K562 (cell line): ENCODE measurements at regions not wholly inside any gene's neighbourhood (a gene's known extent, or its start where the extent isn't known, plus 50 kb on each side); places are given as distances from the start of the nearest gene placed in this dataset.

Source experiments
- ATAC-seq: fragments of 200-7000 bp; cut with Tn5 transposase; 3 replicates; pipeline ENCODE4 v1.9.1; 2020; ENCODE audit warnings: moderate library complexity
- BruUV-seq: library from RNA; stranded (reverse); fragments of 400-500 nt; replicated peaks from 2 replicates; lab custom pipeline; 2021; lab: Mats Ljungman, UMichigan
- CTCF ChIA-PET: fragments of 300-600 bp; formaldehyde crosslinking; extraction: SDS; loops from one replicate; lab custom pipeline; 2021; ENCODE audit warnings: low intra/inter-chr PET ratio; lab: Yijun Ruan, JAX
- POLR2A ChIA-PET: fragments of 300-600, 350-650 bp; sonication (Branson Sonifier 250); formaldehyde crosslinking; extraction: SDS; loops from one replicate; lab custom pipeline; 2021; ENCODE audit warnings: antibody characterized with exemption, inconsistent platforms; lab: Yijun Ruan, JAX
- DNase-seq, 4 experiments: peaks; one replicate each; pipeline versions ENCODE4 v3.0.0 to v3.0.0-alpha.2; 2011 to 2018; ENCODE audit warnings: low spot score in 3 of 4, mixed read lengths in 3 of 4; ENCODE audit errors: extremely low read depth in 1 of 4
- FAIRE-seq: peaks from 2 replicates; lab custom pipeline; 2011; peaks lifted over from hg19 to GRCh38; lab: Jason Lieb, UNC
- H2AFZ ChIP-seq: 2 replicates; pipeline ENCODE4 v1.6.0; 2011; ENCODE audit warnings: low read depth, low read length, control low read depth, inconsistent platforms
- H3K27ac ChIP-seq: fragments of 200-600 bp; 3 replicates; pipeline ENCODE4 v1.8.0; 2011; ENCODE audit warnings: low read depth, mild to moderate bottlenecking, control low read depth, inconsistent platforms, low read length, moderate library complexity, mixed read lengths; ENCODE audit errors: extremely low read depth
- H3K27me3 ChIP-seq, 2 experiments: fragments of 300-600 bp in 1 of 2; 2 replicates in 1 of 2; 3 replicates in 1 of 2; pipeline versions ENCODE4 v1.6.0 to v1.8.0; 2011; ENCODE audit warnings: inconsistent platforms in 2 of 2, low read length in 2 of 2, mild to moderate bottlenecking in 1 of 2, mixed read lengths in 1 of 2, moderate library complexity in 1 of 2; ENCODE audit not compliant: control insufficient read depth in 2 of 2, insufficient read depth in 2 of 2
- H3K36me3 ChIP-seq: fragments of 300-600 bp; 3 replicates; pipeline ENCODE4 v1.8.0; 2011; ENCODE audit warnings: mild to moderate bottlenecking, low read length, inconsistent platforms; ENCODE audit not compliant: control insufficient read depth, insufficient read depth
- H3K4me1 ChIP-seq, 2 experiments: fragments of 200-600 bp in 1 of 2; replicated peaks in 1 of 2; 2 replicates in 1 of 2; 3 replicates in 1 of 2; pipeline versions ENCODE4 v1.5.1 to v1.8.0; 2011; ENCODE audit warnings: inconsistent platforms in 2 of 2, low read length in 2 of 2, mild to moderate bottlenecking in 1 of 2, mixed read lengths in 1 of 2, moderate library complexity in 1 of 2; ENCODE audit not compliant: control insufficient read depth in 2 of 2, insufficient read depth in 2 of 2
- H3K4me2 ChIP-seq: 2 replicates; pipeline ENCODE4 v1.6.1; 2011; ENCODE audit warnings: low read length, control low read depth, inconsistent platforms, mixed read lengths; ENCODE audit not compliant: insufficient read depth
- H3K4me3 ChIP-seq: fragments of 200-600 bp; sonication (generic), shearing (Covaris generic); 2 replicates; pipeline ENCODE4 v1.5.1; 2016; ENCODE audit warnings: control low read depth, inconsistent platforms
- H3K79me2 ChIP-seq: fragments of 200-600 bp; 3 replicates; pipeline ENCODE4 v1.8.0; 2011; ENCODE audit warnings: low read length, inconsistent platforms; ENCODE audit not compliant: control insufficient read depth, insufficient read depth
- H3K9ac ChIP-seq, 2 experiments: 2 replicates each; pipeline versions ENCODE4 v1.6.0 to v1.6.1; 2011; ENCODE audit warnings: low read depth in 2 of 2, low read length in 2 of 2, control low read depth in 1 of 2, inconsistent platforms in 1 of 2, mild to moderate bottlenecking in 1 of 2, mixed read lengths in 1 of 2; ENCODE audit not compliant: insufficient read depth in 1 of 2
- H3K9me1 ChIP-seq: one replicate; pipeline ENCODE4 v1.6.0; 2011; ENCODE audit warnings: inconsistent platforms, mild to moderate bottlenecking, low read length, moderate library complexity; ENCODE audit not compliant: control insufficient read depth, insufficient read depth
- H3K9me3 ChIP-seq: replicated peaks from 2 replicates; pipeline ENCODE4 v1.5.1; 2011; ENCODE audit warnings: low read depth, low read length, inconsistent platforms; ENCODE audit not compliant: control insufficient read depth, insufficient read depth
- H4K20me1 ChIP-seq: replicated peaks from 2 replicates; pipeline ENCODE4 v1.6.1; 2011; ENCODE audit warnings: low read length, inconsistent platforms, mixed read lengths; ENCODE audit not compliant: control insufficient read depth, insufficient read depth
- CBX2 ChIP-seq: fragments of 200-600 bp; sonication (generic); IDR thresholded peaks from one replicate; pipeline ENCODE4 v1.6.1; 2012; ENCODE audit warnings: mild to moderate bottlenecking, low read length, inconsistent platforms; ENCODE audit not compliant: insufficient read depth, poor library complexity, severe bottlenecking
- HMGXB4 ChIP-seq: sonication (generic); formaldehyde crosslinking; IDR thresholded peaks from 2 replicates; pipeline ENCODE4 v1.8.1; 2023; ENCODE audit warnings: mild to moderate bottlenecking, missing genetic modification reagents
- POLR2AphosphoS2 ChIP-seq: IDR thresholded peaks from 2 replicates; pipeline ENCODE4 v1.6.1; 2012; ENCODE audit warnings: low read length, improper control_type of control experiment
- ZNF280B ChIP-seq: fragments of 250-450 bp; sonication (Bioruptor Pico); IDR thresholded peaks from 2 replicates; pipeline ENCODE4 v1.5.1; 2021; ENCODE audit warnings: mild to moderate bottlenecking
- WGBS: fragments of 100-300 bp; shearing (Covaris generic); methylation state at CpG from one replicate; pipeline ENCODE4 v1.1.6; 2016; ENCODE audit warnings: low coverage, mixed read lengths; ENCODE audit not compliant: insufficient coverage; ENCODE audit errors: missing lambda C conversion rate; 5-methylcytosine and 5-hydroxymethylcytosine counted together
- in situ Hi-C: fragments of 300-500 bp; cut with MboI; formaldehyde crosslinking; loops from 4 replicates; pipeline ENCODE4 v1.15.0; 2018; ENCODE audit warnings: inconsistent platforms, mixed read lengths
- intact Hi-C: fragments of 100-400 bp; cut with micrococcal nuclease; formaldehyde crosslinking; loops from 2 replicates; pipeline ENCODE4 v1.14.2; 2022

- WGBS, result 0% methylated on average over 2 of the region's 2 CpGs
Measured at GRCh38 chr4:95898226-95898625, 58.3 kb downstream of the PDHA2 start.

More at GRCh38 chr4:95898226-95898625, 58.3 kb downstream of the PDHA2 start:
- no peaks in the 10 kb centered on the region for H3K9me3 ChIP-seq
- DNase-seq (no peak), FAIRE-seq (no peak), ATAC-seq (no peak)
- no peaks in the 10 kb centered on the region for H3K4me1 ChIP-seq
- TF ChIP-seq POLR2AphosphoS2 (no peak), HMGXB4 (CRISPR knock-in tag) (no peak), CBX2 (no peak), ZNF280B (CRISPR knock-in tag) (no peak)
- intact Hi-C loops, result no loop called here
- no peak overlapping the region for H3K27ac ChIP-seq
- ChIA-PET POLR2A (no interaction called here), CTCF (no interaction called here)
- H3K4me3 ChIP-seq, result no peak overlapping the region
- H3K9ac ChIP-seq, result no peak overlapping the region
- no peaks in the 10 kb centered on the region for H3K79me2 ChIP-seq
- no TSS peak for BruUV-seq
- in situ Hi-C loops, result no loop called here
- no peak overlapping the region for H3K4me2 ChIP-seq
- H4K20me1 ChIP-seq, result no peaks in the 10 kb centered on the region
- no peaks in the 10 kb centered on the region for H3K36me3 ChIP-seq
- H2AFZ ChIP-seq, result no peak overlapping the region
- no peaks in the 10 kb centered on the region for H3K27me3 ChIP-seq
- H3K9me1 ChIP-seq, result no peaks in the 10 kb centered on the region
